ENCODE measurements at regions not wholly inside any gene's neighbourhood (a gene's known extent, or its start where the extent isn't known, plus 50 kb on each side); places are given as distances from the start of the nearest gene placed in this dataset.

- DNase-seq (ENCODE audit: low read depth), result no peak
These were observed 92.3 kb upstream of the LRIG1 start for GRCh38 chr3:66592927-66593625.

- DNase-seq (ENCODE audit: low read depth), result no peak
These were observed 93.2 kb upstream of the LRIG1 start for GRCh38 chr3:66593978-66594377.

- no peak for DNase-seq (ENCODE audit: low read depth)
These were observed 96.6 kb upstream of the LRIG1 start for GRCh38 chr3:66597308-66597863.

GRCh38 chr3:66598168-66598567 is 97.3 kb upstream of the LRIG1 start:
- DNase-seq (ENCODE audit: low read depth), result no peak

GRCh38 chr3:66602237-66602636 is 101.4 kb upstream of the LRIG1 start:
- no peak for DNase-seq (ENCODE audit: low read depth)

GRCh38 chr3:66602691-66603090 is 101.9 kb upstream of the LRIG1 start:
- DNase-seq (ENCODE audit: low read depth), result no peak

- no peak for DNase-seq (ENCODE audit: low read depth)
These were observed 102.4 kb upstream of the LRIG1 start for GRCh38 chr3:66603151-66603611.

GRCh38 chr3:66604481-66604880 is 103.7 kb upstream of the LRIG1 start:
- DNase-seq (ENCODE audit: low read depth), result no peak

- DNase-seq (ENCODE audit: low read depth), result no peak
These were observed 105.3 kb upstream of the LRIG1 start for GRCh38 chr3:66606126-66606525.

- no peak for DNase-seq (ENCODE audit: low read depth)
These were observed 106.0 kb upstream of the LRIG1 start for GRCh38 chr3:66606868-66607267.

- no peak for DNase-seq (ENCODE audit: low read depth)
These were observed 109.1 kb upstream of the LRIG1 start for GRCh38 chr3:66609660-66610561.

- DNase-seq (ENCODE audit: low read depth), result no peak
These were observed 109.7 kb upstream of the LRIG1 start for GRCh38 chr3:66610562-66610909.

- DNase-seq (ENCODE audit: low read depth), result no peak
These were observed 115.0 kb upstream of the LRIG1 start for GRCh38 chr3:66615643-66616301.

GRCh38 chr3:66617351-66617750 is 116.5 kb upstream of the LRIG1 start:
- DNase-seq (ENCODE audit: low read depth), result no peak

- DNase-seq (ENCODE audit: low read depth), result no peak
These were observed 117.2 kb upstream of the LRIG1 start for GRCh38 chr3:66618066-66618465.

GRCh38 chr3:66620296-66620695 is 119.5 kb upstream of the LRIG1 start:
- no peak for DNase-seq (ENCODE audit: low read depth)

GRCh38 chr3:66622756-66623457 is 122.1 kb upstream of the LRIG1 start:
- no peak for DNase-seq (ENCODE audit: low read depth)

GRCh38 chr3:66625505-66626216 is 124.8 kb upstream of the LRIG1 start:
- no peak for DNase-seq (ENCODE audit: low read depth)

GRCh38 chr3:66629150-66629981 is 128.5 kb upstream of the LRIG1 start:
- DNase-seq (ENCODE audit: low read depth), result no peak

GRCh38 chr3:66629982-66630368 is 129.2 kb upstream of the LRIG1 start:
- no peak for DNase-seq (ENCODE audit: low read depth)
